Stimulated activated CD4-positive, alpha-beta T cell treated with anti-CD3 and anti-CD28 coated beads, Interleukin-1b, Interleukin-23, amount 100 ng/mL, for 1 hour (primary cell): ENCODE measurements at regions not wholly inside any gene's neighbourhood (a gene's known extent, or its start where the extent isn't known, plus 50 kb on each side); places are given as distances from the start of the nearest gene placed in this dataset.

Source experiments
- DNase-seq, 2 donors: peaks; one replicate each; pipeline ENCODE4 v3.0.0-alpha.2; 2020; ENCODE audit warnings: low read depth in 2 of 2

DNA sequence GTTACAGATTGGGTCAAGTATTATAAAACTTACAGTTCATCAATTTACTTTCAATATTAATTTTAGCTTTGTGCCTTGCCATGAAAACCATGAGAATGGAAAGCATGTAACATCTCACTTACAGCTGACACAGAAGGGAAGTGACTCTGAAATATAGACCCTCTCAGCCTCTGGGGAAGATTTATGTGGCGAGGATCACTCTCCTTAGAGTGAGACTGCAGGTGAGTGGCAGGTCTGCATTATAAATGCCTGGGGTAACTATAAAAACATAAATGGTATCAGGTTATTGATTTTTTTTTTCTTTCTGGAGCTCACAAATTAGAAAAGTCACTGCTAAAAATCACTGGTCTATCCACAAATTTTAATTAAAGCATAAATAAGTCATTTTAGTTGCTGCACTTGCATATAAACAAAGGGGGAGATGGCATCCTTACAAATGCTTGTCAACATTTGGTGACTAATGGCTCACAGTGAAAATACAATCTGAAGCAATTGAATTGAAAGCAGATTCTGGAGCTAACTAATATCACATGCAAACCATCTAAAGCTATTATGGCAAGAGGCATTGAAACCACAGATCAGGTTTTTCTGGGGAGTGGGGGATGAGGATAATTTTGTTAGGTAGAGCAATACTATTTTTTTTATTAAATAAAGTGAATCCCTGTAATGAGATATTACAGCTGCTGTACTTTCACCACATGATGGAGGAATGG lies 200.9 kb downstream of the TM2D1 start:
- DNase-seq: no peak

DNA sequence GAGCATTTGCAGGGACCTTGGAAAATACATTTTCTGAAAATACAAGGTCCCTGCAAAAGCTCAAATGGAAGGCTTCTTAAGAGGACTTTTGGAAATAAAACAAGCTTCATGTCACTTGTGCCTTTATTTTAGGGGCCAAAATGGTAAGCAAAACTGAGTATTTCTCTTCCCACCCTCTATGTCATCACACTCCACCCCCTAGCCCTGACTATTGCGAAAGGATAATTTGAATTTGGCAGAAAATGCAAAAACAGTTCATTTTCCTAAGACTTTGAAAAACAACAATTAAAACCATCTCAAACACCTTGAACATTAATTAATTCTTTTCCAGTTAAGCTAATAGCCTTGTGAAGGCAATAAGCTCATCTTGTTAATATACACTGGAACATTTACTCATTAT lies 201.7 kb downstream of the TM2D1 start:
- no peak for DNase-seq

GRCh38 chr1:61520401-61520800 lies 204.5 kb downstream of the TM2D1 start:
- DNase-seq: no peak

DNA sequence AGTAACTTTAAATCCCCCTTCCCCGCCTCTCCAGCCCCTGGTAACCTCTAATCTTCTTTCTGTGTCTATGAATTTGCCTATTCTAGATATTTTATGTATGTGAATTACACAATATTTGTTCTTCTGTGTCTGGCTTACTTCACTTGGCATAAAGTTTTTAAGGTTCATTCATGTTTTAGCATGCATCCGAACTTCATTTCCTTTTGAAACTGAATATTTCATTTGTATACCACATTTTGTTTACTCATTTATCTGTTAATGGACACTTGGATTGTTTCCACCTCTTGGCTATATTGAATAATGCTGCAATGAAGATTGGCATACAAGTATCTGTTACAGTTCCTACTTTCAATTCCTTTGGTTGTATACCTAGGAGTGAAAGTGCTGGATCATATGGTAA lies 205.3 kb downstream of the TM2D1 start:
- no peak for DNase-seq

DNA sequence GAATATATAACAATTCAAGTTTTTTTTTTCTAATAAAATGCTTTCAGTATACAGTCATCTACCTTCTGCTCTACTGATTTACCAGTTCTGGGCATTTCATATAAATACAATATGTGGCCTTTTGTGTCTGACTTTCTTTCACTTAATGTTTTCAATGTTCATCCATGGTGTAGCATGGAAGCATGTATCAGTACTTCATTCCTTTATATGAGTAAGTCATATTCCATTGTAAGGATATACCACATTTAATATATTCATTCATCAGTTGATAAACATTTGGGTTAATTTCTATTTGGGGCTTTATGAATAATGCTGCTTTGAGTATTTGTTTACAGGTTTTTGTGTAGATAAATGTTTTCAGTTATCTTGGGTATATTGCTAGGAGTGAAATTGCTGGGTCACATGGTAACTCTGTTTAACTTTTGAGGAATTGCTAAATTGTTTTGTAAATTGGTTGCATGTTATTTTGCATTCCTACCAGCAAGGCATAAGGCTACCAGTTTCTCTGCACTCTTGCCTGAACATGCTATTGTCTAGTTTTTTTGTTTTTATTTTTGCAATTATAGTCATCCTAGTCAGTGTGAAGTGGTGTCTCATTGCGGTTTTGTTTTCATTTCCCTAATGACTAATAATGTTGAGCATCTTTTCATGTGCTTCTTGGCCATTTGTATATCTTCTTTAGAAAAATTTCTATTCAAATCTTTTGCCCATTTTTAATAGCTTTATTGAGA lies 206.1 kb downstream of the TM2D1 start:
- no peak for DNase-seq

DNA sequence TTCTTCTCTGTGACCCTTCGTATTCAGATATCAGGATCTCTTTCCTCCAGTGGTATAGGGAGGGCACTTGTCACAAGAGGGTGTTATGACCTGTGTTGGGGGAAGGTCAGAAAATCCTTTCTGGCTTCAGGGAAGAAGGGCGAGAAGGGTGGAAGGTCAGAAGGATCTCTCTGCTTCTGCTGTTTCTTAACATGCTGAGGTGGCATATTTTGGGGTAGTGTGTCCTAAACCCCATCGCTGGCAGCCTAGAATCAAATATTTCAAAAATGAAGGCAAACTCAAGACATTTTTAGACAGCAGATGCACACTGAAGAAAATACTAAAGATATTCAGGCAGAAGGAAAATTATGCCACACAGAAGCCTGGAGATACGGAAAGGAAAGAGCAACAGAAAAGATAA lies 207.6 kb downstream of the TM2D1 start:
- no peak for DNase-seq

GRCh38 chr1:61515096-61515495 lies 209.8 kb downstream of the TM2D1 start:
- no peak for DNase-seq
